HG02763 (cell line): ENCODE measurements at regions not wholly inside any gene's neighbourhood (a gene's known extent, or its start where the extent isn't known, plus 50 kb on each side); places are given as distances from the start of the nearest gene placed in this dataset.

Experiments used
- ATAC-seq: cut with Tn5 transposase; IDR thresholded peaks from one replicate; pipeline ENCODE4 v1.9.1; 2021; ENCODE audit warnings: mild to moderate bottlenecking, moderate library complexity; ENCODE audit not compliant: unreplicated experiment

DNA sequence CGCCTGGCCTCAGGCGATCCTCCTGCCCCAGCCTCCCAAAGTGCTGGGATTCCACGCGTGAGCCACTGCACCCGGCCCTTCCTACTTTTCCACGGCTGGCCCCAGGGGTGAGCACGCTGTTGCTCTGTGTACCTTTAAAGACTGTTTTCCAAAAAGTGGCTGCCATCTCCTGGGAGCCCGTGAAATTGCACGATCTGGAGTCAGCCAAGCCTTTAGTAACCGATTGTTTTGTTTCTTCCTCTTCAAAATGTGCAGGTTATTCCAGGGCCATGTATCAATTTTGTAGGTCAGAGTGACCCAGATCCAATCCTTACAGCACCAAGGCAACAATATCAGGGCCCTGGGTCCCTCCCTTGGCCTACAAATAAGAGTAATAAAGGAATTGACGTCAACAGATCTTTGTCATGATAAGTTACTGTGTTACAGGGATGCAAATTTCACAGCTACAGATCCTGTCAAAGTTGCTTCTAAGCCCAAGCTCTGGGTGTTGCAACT lies 135.6 kb upstream of the ZNF236 start:
- no peak for ATAC-seq

DNA sequence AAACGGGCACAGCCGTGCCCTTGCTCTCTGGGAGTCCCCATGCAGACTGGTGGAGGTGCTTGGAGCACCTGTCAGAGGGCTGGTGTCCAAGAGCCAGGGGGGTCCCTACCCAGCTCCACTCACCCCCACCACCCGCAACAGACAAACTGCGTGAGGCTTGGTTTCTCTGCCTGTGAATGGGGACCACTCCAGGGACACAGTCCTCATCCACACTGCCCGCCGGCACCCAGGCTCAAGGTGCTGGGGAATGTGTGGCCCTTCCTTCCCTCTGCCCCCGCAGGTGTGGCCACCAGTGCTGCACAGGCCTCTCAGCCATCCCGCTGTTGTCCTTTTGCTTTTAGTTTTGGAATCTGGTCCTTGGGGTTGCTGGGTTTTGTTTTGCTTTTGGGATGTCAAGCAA lies 136.5 kb upstream of the ZNF236 start:
- ATAC-seq: no peak

DNA sequence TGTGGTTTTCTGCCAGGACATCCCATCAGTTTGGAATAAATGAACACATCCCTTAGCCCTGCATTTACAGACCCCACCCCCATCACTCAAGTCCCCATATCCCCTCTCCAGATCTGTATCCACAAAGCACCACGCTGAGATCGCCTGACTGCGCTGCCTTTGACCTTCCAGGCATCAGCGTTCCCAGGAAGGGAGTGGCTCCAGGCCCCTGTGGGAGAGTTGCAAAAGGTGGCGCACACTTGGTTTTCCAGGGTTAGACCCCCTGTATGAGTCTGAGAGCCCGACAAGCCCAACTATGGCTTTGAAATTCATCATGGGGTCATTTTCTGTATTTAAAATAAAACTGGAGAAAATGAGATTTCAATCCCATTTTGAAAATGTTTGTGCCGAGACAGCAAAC lies 137.0 kb upstream of the ZNF236 start:
- no peak for ATAC-seq

DNA sequence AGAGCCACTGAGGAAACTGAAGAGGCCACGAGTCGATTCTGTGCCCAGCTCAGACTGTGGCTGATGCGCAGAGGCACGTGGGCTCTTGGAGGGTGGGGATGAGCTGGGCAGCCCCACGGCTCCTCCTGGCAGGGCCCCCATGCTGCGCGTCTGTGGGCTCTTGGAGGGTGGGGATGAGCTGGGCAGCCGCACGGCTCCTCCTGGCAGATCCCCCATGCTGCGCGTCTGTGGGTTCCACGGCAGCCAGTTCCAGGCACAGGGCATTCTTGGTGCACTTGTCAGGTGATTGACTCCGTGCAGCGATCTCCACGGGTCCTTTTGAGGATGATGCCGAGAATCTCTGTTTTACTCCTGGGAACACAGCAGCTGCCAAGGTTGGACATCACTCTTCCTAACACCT lies 138.1 kb upstream of the ZNF236 start:
- ATAC-seq: no peak

DNA sequence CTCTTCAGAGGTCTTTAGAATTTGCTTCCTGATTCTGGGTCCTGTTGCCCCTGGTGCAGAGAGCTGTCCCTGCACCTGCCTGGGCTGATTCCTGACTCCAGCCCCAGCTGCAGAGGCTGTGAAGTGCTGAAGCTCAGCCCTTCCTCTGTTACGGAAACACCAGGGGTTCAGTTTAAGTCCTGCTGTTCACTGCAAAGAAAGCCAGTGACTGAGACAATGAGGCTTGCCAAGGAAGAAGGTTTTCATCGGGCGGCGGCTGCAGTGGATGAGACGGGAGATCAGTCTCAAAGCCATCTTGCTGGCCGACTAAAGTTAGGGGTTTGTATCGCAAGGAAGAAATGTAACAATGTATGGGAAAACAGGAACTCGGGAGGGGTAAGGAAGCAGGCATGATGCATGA lies 142.4 kb upstream of the ZNF236 start:
- ATAC-seq: no peak

DNA sequence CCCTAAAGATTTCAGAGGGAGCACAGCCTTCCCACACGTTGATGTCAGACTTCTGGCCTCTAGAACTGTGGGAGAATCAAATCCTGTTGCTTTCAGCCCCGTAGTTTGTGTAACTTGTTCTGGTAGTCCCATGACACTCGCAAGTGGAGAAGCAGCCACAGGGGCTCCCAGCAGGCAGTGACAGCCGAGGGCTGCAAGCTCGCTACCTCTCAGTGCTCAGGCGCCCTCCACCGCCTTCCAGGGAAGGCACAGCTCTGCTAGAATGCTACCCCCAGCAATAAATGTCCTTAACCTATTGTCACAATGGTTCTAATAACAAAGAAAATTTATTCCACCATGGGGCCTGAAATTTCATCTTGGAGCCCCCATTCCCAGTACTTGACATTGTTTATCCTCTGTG lies 143.1 kb upstream of the ZNF236 start:
- ATAC-seq: no peak

DNA sequence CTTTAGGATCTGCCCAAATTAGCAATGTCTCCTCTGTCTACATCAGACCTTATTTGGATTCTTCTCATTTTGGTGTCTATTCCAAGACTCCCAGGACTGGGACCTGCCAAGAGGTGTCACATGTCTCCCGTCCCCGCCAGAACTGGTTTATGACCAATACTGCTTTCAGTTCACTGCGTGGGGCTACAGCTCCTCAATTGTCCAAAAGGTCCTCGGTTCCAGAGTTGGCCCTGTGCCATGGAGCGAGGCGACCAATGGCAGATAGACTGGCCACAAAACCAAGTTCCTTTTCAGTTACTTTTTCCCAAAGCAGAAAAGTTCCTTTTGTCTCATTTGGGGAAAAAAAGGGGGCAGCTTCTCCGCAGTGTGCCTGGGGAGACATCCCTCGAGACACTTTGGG lies 144.1 kb upstream of the ZNF236 start:
- no peak for ATAC-seq

DNA sequence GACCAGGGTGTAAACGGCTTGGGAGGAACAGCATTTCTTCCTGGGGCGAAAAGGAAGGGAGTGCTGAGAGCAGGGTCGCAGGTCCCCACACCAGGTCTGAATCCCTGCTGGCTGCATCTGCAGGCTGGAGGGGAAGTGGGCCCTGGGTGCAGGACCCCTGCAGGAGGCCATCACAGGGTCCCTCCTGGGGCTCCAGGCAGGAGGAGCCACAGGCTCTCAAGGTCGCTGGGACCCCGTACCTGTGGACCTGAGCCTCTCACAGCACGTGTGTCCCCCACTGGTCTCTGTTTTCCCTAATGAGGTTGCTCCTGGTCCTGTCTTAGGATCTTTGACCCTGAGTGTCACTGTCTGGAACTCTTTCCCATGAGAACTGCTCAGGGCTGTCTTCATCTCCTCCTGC lies 147.8 kb upstream of the ZNF236 start:
- ATAC-seq: no peak

DNA sequence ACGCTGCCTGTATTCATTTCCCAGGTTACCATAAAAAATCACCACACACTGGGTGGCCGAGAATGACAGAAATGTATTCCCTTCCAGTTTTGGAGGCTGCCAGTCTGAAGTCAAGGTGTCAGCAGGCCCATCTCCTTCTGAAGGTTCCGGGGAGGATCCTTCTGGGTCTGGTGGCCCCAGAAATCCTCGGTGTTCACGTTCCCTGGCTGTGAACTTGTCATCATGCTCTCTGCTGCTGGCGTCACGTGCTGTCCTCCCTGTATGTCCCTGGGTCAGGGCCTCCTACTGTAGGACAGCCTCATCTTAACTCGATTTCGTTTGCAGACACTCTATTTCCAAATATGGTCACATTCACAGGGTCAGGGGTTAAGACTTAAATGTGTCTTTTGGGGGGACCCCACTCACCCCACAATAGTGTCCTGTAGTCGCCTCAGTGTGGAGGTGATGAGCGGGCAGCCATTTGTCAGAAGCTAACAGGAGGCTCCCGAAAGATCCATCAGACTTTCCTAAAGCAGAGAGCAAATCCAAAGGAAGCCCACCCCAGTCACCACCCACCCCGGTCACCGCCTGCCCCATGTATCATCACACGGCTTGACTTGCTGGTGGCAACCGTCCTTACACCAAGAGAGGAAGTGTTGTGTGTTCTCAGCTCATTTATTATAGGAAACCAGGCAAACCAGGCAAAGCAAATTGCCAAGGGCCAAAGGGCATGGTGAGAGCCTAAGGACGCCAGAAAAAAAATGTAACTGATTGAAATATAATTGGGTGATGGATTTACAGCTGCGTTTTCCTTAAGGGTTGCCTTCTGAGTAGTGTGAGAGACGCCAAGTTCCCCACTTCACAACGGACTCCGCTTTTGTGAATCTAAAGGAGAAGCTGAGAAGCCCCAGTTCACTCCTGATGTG lies 148.8 kb upstream of the ZNF236 start:
- no peak for ATAC-seq

DNA sequence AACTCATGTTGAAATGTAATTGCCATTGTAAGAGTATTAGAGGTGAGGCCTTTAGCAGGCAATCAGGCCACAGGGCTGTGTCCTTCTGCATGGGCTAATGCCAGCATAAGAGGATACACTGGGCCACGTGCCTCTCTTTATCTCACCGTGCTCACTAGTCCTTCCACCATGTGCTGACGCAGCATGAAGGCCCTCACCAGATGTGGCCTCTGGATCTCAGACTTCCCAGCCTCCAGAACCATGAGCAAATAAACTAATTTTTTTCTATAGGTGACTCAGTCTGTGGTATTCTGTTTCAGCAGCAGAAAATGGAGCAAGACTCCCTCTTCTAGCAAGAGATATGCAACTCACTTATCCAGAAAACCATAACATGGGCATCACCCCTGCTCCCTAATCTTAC lies 149.7 kb upstream of the ZNF236 start:
- ATAC-seq: no peak

DNA sequence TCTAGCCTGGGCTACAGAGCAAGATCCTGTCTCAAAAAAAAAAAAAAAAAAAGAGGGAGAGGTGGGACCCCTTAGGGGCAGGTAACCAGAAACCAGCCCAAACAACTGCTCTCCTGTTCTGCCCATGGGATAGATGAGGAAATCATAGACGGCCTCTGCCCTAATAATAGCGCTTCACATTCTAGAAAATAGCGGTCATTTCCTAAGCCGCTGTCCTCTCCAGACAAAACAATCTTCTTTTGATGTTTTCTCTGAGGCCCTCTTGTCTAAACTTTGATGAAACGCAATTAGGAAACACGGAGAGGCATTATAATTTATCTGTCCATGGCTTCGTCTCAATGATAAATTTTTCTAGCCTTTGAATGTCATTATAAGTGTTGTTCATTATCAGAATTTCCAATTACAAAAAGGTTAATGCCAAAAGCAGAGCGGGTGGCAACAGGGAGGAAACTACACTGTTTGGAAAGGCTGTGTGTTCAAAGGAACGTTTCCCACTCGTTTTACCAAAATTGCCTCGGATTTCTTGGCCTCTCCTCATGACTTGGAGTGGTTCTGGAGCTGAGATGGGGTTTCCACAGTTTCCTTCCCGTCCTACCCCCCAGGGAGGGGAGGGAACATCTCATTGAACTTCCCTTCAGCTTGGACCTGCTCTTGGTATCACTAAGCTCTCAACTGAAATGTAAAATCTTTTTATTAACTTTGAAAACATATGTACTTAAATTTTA lies 151.6 kb upstream of the ZNF236 start:
- ATAC-seq: no peak

DNA sequence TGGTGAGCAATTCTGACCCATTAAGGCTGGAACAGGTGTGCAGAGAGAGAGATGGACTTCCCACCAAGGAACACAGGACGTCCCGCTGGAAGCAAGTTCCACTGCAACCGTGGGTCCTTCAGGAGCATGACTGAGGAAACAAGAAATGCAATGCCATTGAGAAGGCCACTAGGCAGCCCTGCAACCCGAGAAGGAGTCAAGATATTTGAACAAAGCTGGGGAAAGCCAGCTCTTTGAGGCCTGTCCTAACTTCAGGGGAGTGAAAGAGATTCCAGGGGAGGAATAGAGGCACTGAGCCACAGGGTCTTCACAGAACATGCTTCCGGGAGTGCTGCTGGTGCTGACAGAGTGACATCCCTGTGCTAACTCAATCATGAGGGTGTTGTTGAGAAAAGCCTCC lies 153.8 kb upstream of the ZNF236 start:
- no peak for ATAC-seq

DNA sequence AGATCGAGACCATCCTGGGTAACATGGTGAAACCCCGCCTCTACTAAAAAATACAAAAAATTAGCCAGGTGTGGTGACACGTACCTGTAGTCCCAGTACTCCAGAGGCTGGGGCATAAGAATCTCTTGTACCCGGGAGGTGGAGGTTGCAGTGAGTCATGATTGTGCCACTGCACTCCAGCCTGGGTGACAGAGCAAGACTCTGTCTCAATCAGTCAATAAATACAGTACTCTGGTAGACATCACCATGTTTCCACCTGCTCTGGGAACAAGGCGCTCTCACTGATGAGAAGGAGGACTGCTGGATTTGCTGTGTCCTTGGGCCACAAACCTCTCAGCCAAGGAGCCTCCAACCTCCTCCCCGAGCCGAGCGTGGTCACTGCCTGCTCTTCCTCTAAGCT lies 154.2 kb upstream of the ZNF236 start:
- ATAC-seq: no peak

DNA sequence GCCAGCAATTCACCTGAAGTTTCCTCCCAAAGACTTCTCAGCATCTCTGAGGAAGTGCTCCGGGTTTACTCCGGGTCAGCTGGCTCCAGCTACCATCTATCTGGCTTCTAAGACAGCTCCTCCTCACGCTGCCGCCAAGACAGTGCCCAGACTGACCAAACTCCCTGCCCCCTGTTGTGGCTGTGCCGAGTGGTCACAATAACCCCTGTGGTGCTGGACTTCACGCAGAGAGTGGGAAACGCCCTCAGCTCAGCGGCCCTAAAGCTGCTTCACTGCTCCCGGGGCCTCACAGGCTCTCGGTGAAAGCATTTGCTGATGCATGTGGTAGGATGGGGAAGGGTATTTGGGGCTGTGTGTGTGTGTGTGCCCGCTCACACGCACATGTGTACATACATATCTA lies 154.8 kb upstream of the ZNF236 start:
- no peak for ATAC-seq

DNA sequence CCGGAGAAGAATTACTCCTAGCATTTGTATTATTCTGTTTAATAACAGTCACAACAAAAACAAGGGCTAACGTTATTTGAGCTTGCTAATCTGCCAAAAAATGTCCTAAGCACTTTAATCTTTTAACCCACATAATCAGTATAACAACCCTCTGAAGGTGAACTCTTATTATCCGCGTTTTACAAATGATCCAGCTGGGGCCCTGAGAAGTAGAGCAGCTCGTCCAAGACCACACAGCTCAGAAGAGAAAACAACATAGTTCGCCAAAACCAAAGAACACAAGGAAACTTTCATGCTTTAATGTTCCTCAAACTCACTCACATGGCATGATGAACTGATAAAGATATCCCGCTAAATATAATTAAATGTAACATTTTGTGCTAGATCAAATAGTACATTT lies 159.7 kb upstream of the ZNF236 start:
- no peak for ATAC-seq

DNA sequence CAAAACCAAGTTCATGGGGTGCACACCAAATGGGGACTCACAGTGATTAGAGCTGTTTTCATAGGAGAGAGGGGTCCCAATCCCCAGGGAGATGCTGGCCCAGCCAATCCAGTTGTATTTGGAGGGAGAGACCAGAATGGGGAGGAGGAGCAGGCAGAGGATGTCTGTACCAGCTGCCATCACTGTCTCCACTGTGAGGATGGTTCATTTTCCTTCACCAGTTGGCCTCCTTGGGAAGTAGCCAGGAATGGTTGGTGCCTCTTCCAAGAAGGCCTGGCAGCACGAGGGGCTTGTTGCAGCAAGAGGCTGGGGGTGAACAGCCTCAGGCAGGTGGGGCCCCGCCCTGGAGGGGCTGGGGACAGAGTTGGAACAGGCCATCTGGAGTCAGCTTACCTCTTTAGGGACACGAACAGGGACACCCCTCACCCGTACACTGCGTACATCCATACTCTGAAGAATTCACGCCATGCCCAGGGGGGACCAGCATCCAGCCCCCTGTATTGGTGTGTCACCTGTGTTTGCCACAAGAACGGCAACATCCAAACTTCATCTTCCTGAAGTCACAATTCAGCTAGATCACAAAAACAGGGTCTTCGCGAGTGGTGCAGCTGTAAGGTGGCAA lies 161.7 kb upstream of the ZNF236 start:
- ATAC-seq: no peak

DNA sequence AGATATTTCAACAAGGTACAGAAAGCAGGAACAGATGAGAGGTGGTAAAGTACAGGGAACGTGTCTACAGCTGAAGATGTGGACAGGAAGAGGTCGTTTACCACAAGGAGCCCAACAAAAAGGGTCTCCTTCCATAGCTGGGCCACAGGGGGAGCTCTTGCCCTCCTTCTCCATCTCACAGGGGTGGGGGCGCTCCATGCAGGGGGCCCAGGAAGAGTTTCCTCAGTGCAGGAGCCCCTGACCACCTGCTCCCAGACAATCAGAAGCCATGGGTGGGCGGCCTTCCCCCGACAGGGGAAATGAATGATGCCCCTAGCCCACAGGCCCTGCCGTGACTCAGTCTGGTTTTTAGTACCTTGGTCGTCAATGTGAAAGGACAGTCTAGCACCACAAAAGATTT lies 163.6 kb upstream of the ZNF516 start:
- ATAC-seq: no peak

DNA sequence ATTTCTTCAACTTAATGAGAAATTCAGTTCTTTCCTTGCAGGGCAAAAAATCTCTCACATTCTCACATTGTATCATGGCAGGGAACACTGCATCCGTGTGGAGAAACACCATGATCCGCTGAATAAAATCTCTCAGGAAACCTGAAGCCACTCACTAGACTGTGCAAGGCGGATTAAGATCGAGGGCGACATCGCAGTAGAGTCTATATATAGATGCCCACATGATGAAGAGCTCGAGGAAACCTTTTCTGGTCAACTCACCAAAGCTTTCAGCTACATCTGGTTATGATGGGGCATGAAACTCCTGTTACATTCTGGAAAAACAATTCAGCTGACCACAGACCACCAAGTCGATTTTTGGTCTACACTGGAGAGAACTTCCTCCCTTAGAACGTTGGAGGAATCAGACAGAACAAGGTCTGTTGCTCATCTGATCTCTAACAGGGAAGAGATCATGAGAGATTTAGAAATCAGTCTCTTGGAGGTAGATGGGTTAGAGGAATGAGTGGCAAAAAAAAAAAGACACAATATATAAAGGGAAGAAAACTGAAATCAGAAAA lies 162.9 kb upstream of the ZNF516 start:
- no peak for ATAC-seq

DNA sequence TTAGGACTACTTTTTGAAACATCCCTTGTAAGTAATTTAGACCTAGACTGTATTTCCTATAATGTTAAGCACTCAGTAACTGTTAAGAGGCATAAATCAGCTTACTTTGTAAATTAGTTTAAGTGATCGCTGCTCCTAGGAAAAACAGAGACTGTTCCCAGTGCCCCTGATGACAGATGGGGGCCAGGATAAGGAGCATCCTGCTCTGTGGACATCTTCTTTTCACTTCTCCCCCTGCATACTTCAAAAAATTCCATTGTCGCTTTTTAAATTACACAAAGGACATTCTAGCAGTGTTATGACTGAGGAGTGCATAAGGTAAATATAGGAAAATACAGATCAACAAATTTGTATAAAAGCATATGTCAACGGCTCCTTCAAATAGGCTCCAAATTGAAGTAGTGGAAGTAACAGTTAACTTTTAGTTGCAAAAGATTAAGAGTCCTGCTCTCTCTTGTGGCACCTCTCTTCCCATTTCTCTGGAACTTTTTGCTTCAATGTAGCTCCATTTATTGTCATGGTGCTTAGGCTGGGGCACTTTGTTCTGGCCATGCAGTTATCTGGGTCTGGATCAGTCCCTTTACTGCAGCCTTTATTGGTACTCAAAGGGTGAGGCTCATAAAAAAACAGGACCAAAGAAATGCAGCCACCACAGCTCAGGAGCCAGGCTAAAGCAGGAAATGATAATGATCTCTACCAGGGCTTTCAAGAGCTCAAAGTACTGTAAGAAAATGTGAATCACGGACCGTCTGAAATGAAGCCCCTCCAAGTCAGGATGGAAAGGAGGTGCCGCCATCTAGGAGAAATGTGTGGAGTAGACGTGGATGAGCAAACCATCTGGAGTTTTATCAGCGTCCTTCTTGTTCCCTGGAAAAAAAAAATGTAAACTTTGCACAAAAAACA lies 162.1 kb upstream of the ZNF516 start:
- ATAC-seq: no peak

DNA sequence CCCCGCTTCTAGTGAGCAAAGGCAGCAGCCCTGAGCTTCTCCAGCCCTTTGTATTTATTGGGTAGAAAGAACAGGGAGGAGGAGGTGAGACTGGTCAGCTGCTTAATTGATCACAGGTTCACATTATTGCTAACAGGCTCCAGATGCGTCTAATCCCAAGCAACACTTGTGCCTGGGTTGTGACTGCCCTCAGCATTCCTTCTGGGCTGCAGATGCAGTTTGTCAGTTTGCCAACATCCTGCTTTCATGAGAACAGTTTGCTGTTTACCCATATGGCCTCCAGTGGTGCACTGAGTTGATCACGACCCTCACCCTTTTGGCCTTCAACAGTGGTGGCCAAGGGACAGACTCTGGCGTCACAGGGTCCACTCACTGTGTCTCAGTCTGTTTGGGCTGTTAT lies 159.5 kb upstream of the ZNF516 start:
- no peak for ATAC-seq
